ENCODE measurements at regions not wholly inside any gene's neighbourhood (a gene's known extent, or its start where the extent isn't known, plus 50 kb on each side); places are given as distances from the start of the nearest gene placed in this dataset.

GRCh38 chr10:10067644-10068043 is 950.0 kb upstream of the CELF2 start:
- no peak for ATAC-seq (ENCODE audit: low read depth)
- Histone ChIP-seq H3K4me1 (ENCODE audit: control insufficient read depth, insufficient read depth, low read length) (no peaks in the 10 kb centered on the region), H3K36me3 (ENCODE audit: control insufficient read depth, insufficient read depth, low read length) (no peaks in the 10 kb centered on the region), H3K79me1 (ENCODE audit: low read depth in 1 of 2, low read length in 2 of 2) (no peaks in the 10 kb centered on the region), H3K9ac (ENCODE audit: low read depth, low read length) (no peak overlapping the region), H2BK120ac (ENCODE audit: low read depth, low read length) (no peak overlapping the region), H2BK5ac (ENCODE audit: low read depth, low read length, poor library complexity, severe bottlenecking) (no peak overlapping the region), H2AFZ (replicated peaks; ENCODE audit: low read length, poor library complexity) (no peak overlapping the region), H3K23ac (ENCODE audit: low read depth, low read length) (no peak overlapping the region), H3K9me3 (ENCODE audit: control insufficient read depth, insufficient read depth, low read length) (no peaks in the 10 kb centered on the region), H4K20me1 (ENCODE audit: insufficient read depth, low read length) (no peaks in the 10 kb centered on the region), H3K18ac (ENCODE audit: low read depth, low read length) (no peak overlapping the region), H3K27me3 (ENCODE audit: control insufficient read depth, insufficient read depth, low read length) (no peaks in the 10 kb centered on the region), H2AK5ac (ENCODE audit: low read depth, low read length) (no peak overlapping the region), H2BK20ac (ENCODE audit: low read depth, low read length) (no peak overlapping the region), H3K14ac (replicated peaks; ENCODE audit: low read depth, low read length) (no peak overlapping the region), H4K5ac (ENCODE audit: low read depth, low read length) (no peak overlapping the region), H3K9me1 (ENCODE audit: insufficient read depth, low read length) (no peaks in the 10 kb centered on the region), H3K4me2 (ENCODE audit: low read depth, low read length) (no peak overlapping the region), H4K8ac (ENCODE audit: low read depth in 2 of 2, low read length in 2 of 2) (no peak overlapping the region), H3K27ac (ENCODE audit: insufficient read depth, low read length) (no peak overlapping the region), H3K56ac (ENCODE audit: extremely low read depth, insufficient read depth, low read length) (no peak overlapping the region), H3K4me3 (ENCODE audit: insufficient read depth, low read depth, low read length) (no peak overlapping the region), H2BK15ac (ENCODE audit: low read depth, low read length) (no peak overlapping the region), H4K91ac (ENCODE audit: insufficient read depth, low read depth, low read length) (no peak overlapping the region), H2AK9ac (replicated peaks; ENCODE audit: low read depth, low read length, poor library complexity) (no peak overlapping the region), H3K4ac (ENCODE audit: low read depth, low read length) (no peak overlapping the region)
- CTCF ChIA-PET: no interaction called here
- POLR2A ChIA-PET (ENCODE audit: unreplicated experiment): no interaction called here
- in situ Hi-C loops (cut with MboI; ENCODE audit: low sequenced_read_pairs): no loop called here
- intact Hi-C loops (cut with micrococcal nuclease): no loop called here
- TF ChIP-seq ELK1 (IDR thresholded peaks at IDR 0.05; ENCODE audit: borderline replicate concordance, low read depth, low read length) (no peak), FOS (IDR thresholded peaks at IDR 0.05; ENCODE audit: low read depth, low read length) (no peak), MXI1 (IDR thresholded peaks at IDR 0.05; ENCODE audit: borderline replicate concordance, low read depth, low read length) (no peak), CEBPB (IDR thresholded peaks at IDR 0.05; ENCODE audit: low read depth, low read length) (no peak), BHLHE40 (IDR thresholded peaks at IDR 0.05; ENCODE audit: low read depth, low read length) (no peak), RAD21 (IDR thresholded peaks at IDR 0.05; ENCODE audit: low read length) (no peak), MAFK (IDR thresholded peaks at IDR 0.05; ENCODE audit: low read depth, low read length) (no peak), POLR2A (IDR thresholded peaks at IDR 0.05; ENCODE audit: low read depth, low read length) (no peak), CHD1 (IDR thresholded peaks at IDR 0.05; ENCODE audit: low read depth, low read length) (no peak), MAZ (IDR thresholded peaks at IDR 0.05; ENCODE audit: borderline replicate concordance, low read depth, low read length) (no peak), SMC3 (IDR thresholded peaks at IDR 0.05; ENCODE audit: low read depth, low read length) (no peak), RFX5 (IDR thresholded peaks at IDR 0.05; ENCODE audit: low read depth, low read length) (no peak), USF2 (IDR thresholded peaks at IDR 0.05; ENCODE audit: low read depth, low read length) (no peak), RCOR1 (IDR thresholded peaks at IDR 0.05; ENCODE audit: insufficient replicate concordance, low read length) (no peak), CTCF (conservative IDR thresholded peaks at IDR 0.05; ENCODE audit: low read depth, low read length) (no peak), NFE2L2 (IDR thresholded peaks at IDR 0.05; ENCODE audit: low read depth, low read length) (no peak)
- BruUV-seq (replicated peaks): no TSS peak
- dilution Hi-C loops (cut with HindIII; ENCODE audit: low sequenced_read_pairs, unreplicated experiment): no loop called here
- DNase-seq: no peak

All from IMR-90 (cell line).